HG02759 (cell line): ENCODE measurements at regions not wholly inside any gene's neighbourhood (a gene's known extent, or its start where the extent isn't known, plus 50 kb on each side); places are given as distances from the start of the nearest gene placed in this dataset.
A peak's percentile ranks its signal among the peaks of the same experiment; 100 is the strongest.
"Not testable (repeated sequence)": the region's sequence is repeated elsewhere in the genome, so short reads cannot be mapped to it uniquely, and the experiment has no call there.

Experiments
- ATAC-seq: cut with Tn5 transposase; IDR thresholded peaks from one replicate; pipeline ENCODE4 v1.9.1; 2021; ENCODE audit warnings: mild to moderate bottlenecking, moderate library complexity; ENCODE audit not compliant: unreplicated experiment

- peak; percentile 26 for ATAC-seq
Observed at GRCh38 chr1:161454865-161455707, 50.2 kb upstream of the FCGR2A start.

DNA sequence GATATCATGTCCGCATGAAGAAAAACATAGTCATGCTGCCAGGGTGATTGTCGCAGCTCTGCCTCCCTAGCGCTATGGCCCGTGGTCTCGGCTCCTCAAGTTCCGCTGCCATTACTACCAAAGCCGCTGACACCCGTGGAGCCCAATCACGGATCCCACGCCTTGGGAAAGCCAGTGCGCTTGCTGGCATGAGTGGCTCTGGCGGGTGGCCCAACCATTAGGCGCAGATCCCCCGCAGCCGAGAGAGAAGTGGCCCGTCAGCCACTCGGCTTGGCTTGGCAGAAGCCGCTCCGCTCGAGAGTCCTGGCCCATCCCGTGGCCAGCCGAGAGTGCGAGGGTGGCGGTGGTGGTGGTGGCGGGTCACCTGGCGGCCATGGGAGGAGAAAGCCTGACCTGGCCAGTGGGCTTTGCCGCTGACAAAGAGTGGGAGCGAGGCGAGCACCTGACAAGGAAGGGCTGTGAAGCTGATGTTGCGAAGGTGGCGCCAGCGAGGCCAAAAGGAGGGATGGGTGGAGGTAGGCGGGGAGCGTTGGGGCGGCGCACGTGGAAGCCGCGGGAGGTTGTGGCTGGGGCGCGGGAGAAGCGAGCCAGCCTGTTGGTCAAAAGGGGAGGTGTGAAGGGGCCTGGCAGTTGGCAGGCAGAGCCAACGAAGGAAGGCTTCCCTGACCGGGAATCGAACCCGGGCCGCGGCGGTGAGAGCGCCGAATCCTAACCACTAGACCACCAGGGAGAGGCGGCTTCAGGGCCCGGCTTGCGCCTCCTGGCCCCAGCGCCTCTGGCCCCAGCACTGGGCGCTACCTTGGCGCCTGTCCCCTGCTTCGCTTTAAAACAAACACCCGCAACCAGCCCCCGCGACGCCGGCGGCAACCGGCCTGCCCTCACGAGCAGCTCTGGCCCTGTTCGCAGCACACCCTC, 51.0 kb upstream of the FCGR2A start:
- peak; percentile 75 for ATAC-seq

DNA sequence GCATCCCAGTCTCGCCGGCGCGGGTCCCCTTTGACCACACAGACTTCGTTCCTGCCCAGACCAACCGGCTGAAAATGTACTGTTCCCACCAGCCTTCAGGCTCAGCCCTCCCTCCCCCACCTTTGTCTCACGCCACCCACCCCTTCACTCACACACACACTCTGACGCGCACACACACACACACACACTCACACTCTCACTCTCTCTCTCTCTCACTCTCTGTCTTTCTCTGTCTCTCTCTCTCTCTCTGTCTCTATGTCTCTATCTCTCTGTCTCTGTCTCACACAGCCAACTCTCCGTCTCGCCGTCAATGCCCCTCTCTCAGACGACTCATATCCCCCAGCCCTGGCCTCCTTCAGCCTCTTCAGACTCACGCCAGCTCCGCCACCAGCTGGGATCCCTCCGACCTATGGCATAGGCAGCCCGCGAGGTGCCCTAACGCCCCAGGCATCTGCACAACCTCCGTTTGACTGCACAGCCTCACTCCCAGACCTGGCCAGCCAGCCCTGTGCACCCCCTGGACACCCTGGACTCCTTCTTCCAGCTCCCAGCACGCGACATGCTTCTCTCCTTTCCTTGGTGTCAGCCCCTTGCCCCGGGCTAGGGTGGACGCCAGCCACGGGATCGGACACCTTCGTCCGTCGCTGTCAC, 53.4 kb upstream of the FCGR2A start:
- ATAC-seq = not testable (repeated sequence)

- ATAC-seq = peak; percentile 35
Observed at GRCh38 chr1:161447760-161448332, 57.4 kb upstream of the FCGR2A start.

DNA sequence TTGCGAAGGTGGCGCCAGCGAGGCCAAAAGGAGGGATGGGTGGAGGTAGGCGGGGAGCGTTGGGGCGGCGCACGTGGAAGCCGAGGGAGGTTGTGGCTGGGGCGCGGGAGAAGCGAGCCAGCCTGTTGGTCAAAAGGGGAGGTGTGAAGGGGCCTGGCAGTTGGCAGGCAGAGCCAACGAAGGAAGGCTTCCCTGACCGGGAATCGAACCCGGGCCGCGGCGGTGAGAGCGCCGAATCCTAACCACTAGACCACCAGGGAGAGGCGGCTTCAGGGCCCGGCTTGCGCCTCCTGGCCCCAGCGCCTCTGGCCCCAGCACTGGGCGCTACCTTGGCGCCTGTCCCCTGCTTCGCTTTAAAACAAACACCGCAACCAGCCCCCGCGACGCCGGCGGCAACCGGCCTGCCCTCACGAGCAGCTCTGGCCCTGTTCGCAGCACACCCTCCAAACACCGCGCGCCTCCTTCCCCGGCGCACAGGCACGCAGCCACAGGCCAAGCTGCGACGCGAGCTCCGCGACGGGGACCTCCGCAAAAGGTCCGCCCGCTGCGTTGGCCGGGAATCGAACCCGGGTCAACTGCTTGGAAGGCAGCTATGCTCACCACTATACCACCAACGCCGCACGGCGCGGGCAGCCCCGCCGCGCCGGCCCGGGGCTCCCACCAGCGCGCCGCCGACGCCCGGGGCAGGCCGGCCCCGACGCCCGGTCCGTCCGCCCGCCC, 58.1 kb upstream of the FCGR2A start:
- peak; percentile 46 for ATAC-seq

DNA sequence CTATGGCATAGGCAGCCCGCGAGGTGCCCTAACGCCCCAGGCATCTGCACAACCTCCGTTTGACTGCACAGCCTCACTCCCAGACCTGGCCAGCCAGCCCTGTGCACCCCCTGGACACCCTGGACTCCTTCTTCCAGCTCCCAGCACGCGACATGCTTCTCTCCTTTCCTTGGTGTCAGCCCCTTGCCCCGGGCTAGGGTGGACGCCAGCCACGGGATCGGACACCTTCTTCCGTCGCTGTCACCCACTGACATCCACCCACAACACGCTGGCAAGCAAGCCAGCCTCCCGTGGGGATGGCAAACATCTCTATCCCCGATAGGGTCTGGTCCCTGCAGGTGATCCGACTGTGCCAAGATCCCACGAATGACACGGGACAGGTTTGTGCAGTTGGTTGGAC, 60.5 kb upstream of the FCGR2A start:
- not testable (repeated sequence) for ATAC-seq

DNA sequence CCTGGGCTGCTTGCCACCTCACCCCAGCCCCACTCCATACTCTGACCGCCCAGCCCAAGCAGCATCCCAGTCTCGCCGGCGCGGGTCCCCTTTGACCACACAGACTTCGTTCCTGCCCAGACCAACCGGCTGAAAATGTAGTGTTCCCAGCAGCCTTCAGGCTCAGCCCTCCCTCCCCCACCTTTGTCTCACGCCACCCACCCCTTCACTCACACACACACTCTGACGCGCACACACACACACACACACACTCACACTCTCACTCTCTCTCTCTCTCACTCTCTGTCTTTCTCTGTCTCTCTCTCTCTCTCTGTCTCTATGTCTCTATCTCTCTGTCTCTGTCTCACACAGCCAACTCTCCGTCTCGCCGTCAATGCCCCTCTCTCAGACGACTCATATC, 61.0 kb upstream of the FCGR2A start:
- not testable (repeated sequence) for ATAC-seq

- ATAC-seq = peak; percentile 47
Observed at GRCh38 chr1:161440312-161440894, 64.9 kb upstream of the FCGR2A start.

GRCh38 chr1:161439280-161440232, 65.7 kb upstream of the FCGR2A start:
- ATAC-seq = no peak

DNA sequence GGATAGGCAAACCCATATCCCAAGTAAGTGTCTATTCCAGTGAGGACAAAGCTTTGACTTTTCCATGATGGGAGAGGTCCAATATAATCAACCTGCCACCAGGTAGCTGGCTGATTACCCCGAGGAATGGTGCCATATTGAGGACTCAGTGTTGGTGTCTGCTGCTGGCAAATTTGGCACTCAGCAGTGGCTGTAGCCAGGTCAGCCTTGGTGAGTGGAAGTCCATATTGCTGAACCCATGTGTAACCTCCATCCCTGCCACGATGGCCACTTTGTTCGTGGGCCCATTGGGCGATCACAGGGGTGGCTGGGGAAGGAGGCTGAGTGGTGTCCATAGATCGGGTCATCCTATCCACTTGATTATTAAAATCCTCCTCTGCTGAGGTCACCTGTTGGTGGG, 65.5 kb upstream of the CFAP126 start:
- ATAC-seq = not testable (repeated sequence)

GRCh38 chr1:161432091-161432490, 64.4 kb upstream of the CFAP126 start:
- no peak for ATAC-seq

- no peak for ATAC-seq
Observed at GRCh38 chr1:161427733-161428516, 60.2 kb upstream of the CFAP126 start.

DNA sequence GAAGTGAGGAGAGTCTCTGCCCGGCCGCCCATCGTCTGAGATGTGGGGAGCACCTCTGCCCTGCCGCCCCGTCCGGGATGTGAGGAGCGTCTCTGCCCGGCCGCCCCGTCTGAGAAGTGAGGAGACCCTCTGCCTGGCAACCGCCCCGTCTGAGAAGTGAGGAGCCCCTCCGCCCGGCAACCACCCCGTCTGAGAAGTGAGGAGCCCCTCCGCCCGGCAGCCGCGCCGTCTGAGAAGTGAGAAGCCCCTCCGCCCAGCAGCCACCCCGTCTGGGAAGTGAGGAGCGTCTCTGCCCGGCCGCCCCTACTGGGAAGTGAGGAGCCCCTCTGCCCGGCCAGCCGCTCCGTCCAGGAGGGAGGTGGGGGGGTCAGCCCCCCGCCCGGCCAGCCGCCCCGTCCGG, 55.2 kb upstream of the CFAP126 start:
- not testable (repeated sequence) for ATAC-seq

GRCh38 chr1:161421456-161421855, 53.8 kb upstream of the CFAP126 start:
- peak; percentile 18 for ATAC-seq

DNA sequence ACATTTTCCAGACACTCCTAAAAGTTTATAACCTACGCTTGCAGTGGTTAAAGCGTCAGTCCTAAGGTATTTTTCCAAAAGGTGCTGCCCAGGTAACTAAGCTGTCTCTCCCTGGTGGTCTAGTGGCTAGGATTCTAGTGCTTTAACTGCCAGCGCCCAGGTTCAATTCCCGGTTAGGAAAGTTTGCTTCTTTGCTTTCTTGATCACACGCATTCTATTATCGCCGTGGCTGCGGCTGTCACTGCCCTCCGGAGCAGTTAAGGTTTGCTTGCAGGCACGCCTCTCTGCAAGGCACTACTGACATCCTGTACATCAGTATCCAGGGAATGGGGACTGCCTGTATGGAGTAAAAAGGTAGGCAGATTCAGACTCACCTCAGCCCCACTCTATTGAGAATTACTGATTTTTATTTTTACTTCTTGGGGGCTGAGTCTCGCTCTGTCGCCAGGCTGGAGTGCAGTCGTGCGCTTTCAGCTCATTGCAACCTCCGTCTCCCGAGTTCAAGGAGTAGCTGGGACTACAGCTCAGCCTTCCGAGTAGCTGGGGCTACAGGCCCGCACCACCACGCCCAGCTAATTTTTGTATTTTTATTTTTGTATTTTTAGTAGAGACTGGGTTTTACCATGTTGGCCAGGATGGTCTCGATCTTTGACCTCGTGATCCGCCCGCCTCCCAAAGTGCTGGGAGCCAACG, 53.2 kb upstream of the CFAP126 start:
- no peak for ATAC-seq

DNA sequence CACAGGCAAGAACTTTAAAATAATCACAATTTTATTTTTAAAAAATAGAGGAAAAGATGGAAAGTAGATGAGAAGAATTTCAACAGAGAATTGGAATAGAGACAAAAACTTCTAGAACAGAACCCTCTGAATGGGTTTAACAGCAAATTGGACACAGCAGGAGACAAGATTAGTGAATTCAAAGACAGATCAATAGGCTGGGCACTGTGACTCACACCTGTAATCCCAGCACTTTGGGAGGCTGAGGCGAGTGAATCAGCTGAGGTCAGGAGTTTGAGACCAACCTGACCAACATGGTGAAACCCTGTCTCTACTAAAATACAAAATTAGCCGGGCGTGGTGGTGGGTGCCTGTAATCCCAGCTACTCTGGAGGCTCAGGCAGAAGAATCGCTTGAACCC, 49.9 kb upstream of the CFAP126 start:
- not testable (repeated sequence) for ATAC-seq
